Stimulated activated naive CD4-positive, alpha-beta T cell treated with Interleukin-2 at 50 U/mL for 16 hours (primary cell): ENCODE measurements at regions not wholly inside any gene's neighbourhood (a gene's known extent, or its start where the extent isn't known, plus 50 kb on each side); places are given as distances from the start of the nearest gene placed in this dataset.

Experiments used
- DNase-seq: peaks from one replicate; lab custom pipeline; 2025; lab: John Stamatoyannopoulos, UW

DNA sequence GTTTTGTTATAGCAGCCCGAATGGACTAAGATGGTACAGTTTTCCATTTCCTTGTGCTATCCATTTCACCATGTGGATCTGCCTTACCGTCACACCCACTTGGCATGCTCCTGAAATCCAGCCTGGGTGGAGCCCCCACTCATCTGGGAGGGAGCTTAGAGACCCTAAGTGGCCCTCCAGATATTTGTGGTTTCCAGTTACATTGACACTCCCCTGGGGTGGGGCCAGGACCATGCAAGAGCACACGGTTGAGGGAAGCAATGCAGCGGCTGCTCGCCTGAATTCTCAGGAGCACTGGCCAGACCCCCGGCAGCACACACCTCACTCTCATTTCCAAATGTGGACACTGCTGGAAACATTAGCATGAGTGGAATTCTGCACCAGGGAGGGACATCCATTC lies 231.1 kb downstream of the UTP18 start:
- DNase-seq: no peak

DNA sequence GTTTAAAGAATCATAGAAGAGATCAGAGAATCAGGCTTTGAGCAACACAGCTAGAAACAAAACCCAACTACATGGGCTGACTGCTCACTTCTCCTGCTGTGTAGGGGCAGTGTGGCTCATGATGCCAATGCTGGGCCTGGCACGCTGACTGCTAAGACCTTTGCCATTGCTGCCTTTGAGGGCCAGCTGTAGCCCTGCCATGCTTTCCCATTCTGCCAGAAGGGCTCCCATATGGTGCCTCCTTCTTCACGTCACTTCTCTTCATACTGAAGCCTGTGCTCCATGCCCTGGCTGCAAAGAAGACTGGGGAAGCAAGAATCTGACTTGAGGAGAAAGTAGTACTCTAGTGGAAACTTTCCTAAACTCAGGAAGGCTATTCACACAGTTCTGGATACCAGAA lies 232.9 kb downstream of the UTP18 start:
- no peak for DNase-seq

DNA sequence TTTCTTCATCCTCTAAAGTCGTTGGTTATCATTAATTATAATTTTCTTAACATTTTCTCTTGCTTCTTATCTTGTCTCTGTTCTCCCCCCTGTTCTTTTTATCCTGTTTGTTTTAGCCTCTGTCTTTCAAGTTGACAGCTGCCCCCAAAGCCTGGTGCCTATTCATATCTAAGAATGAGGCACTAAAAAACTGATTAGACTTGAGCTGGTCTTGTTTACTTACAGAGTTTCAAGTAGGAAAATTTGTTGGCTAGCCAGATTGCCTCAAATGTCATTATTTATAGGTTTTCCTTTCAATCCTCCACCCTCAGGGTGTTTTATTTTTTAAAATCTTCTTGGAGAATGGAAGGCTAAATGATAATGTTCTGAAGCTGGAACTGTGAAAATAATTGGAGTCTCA lies 236.0 kb downstream of the UTP18 start:
- DNase-seq: no peak

DNA sequence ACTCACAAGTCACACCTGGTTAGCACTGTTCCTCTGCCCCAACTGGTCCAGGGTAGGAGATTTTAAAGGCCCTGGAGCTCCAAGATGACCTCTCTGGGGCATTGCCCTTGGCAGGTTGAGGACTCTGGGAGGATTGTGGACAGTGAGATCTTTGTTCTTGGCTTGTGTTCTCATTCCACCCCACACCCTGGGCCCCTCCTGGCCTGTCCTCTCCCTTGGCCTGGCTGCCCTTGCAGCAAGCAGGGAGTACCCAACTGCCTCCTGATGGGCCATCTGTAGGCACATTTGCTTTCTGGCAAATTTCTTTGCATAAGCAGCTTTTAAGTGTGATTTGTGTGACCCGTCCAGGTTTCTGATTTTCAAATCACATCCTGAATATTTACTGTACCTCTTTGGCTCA lies 239.6 kb downstream of the UTP18 start:
- DNase-seq: no peak

DNA sequence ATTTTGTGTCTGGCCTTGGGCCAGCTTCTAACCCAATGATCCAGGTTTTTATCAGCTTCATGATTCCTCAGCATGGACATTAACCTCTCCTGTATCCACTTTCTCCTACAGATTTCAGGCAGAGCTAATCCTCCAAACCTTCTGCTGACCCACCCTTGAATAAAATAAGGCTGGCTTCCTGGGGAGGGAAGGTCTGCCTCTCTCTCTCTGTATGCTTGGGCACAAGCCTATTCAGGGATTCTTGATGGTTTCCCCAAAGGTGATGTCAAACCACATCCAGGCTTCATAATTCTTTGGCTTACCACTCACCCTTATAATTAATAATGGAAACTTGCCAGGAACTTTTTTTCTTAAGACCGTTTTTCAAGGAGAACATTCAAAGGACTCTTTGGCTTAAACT lies 240.1 kb downstream of the UTP18 start:
- no peak for DNase-seq

DNA sequence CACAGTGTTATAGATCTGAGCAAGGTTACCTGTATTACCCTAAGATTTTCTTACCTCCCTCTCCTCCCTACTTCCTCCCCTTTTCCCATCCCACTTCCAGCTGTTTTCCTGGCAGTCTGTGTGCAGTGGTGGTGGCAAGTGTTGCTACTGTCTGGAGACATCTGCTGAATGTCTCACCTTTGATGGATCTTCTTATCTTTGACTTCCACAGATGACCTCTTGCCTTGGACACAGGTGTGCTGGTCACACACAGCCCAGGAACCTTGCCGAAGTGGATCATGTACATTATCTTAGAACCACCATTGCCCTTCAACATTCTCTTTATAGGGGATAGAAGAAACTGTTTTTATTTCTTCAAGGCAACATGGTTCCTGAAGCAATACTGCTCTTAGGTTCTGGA lies 245.1 kb downstream of the UTP18 start:
- no peak for DNase-seq

DNA sequence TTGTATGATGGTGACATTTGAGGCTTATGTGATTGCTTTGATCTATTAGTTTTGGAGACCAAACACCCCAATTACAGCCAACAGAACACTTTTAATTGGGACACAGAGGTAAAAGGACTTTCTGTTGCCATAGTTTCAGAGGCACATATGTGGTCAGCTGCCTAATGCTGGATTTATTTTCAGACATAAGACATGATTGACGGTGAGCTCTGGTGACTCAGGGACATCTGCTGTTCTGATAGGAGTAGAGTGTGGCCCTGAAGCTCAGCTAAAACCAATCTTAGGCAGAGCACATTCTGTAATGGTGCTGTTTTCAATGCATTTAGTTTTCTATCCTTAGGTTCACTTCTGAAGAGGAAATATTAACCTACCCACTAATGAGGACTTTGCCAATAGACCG lies 247.1 kb downstream of the UTP18 start:
- DNase-seq: no peak

DNA sequence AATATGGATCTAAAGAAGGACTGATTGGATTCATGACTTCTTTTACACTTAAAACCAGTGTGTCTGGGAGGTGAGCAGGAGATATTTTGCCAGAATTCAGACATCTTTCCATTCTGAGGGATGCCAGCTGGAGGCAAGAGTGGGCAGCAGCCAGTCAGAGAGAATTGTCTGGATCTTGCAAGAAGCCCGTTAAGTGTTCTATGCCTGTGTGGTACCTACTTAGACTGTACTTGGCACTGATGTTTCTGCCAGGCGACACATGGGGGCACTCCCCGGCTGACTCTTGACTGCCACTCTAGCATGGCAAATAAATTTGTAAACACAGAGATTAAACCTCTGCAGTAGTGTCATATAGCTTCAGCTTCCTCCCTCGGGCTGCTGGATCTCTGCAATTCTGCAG lies 247.7 kb downstream of the UTP18 start:
- DNase-seq: no peak

DNA sequence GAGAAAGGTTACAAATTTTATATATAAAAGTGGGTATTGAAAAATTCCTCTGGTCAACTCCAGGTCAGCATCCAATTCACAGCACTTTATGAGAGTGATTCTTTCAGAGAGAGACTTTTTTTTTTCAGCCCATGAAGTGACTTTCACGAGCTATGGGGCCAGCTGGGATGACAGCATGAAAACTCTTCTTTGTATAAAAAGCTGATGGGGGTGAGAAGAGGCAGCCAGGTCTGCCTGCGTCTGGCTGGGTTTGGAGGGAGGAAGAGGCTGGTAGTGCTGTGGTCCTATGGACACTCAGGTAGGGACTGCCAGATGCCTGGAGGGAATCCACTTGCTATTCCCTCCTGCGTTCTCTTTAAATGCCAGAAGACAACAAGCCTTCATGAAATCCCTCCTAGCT lies 250.6 kb downstream of the UTP18 start:
- no peak for DNase-seq

DNA sequence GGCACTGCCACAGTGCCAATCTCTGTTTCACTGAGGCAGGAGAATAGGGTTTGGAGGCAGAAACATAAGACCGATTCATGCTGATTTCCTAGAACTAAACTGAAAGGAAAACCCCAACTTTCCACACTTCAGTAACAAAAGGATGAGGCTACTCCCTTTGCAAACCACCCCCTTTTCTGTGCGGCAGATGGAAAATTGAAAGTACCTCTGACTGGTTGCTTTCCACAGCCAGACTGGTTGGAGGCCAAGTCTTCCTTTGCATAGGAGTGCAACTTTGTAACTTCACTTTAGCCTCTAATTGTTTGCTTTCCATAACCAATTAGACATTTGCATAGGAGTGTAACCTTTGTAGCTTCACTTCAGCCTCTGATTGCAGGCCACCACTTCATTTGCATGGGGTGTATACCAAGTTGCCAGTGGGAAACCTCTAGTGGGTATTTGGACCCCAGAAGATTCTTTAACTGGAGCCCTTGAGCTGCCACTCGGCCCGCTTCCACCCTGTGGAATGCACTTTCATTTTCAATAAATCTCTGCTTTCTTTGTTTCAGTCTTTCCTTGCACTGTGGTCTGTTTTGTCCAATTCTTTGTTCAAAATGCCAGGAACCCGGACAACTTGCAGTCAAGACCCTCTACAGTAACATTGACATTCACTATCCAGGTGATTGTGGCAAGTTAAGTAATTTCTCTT lies 252.0 kb downstream of the UTP18 start:
- no peak for DNase-seq

DNA sequence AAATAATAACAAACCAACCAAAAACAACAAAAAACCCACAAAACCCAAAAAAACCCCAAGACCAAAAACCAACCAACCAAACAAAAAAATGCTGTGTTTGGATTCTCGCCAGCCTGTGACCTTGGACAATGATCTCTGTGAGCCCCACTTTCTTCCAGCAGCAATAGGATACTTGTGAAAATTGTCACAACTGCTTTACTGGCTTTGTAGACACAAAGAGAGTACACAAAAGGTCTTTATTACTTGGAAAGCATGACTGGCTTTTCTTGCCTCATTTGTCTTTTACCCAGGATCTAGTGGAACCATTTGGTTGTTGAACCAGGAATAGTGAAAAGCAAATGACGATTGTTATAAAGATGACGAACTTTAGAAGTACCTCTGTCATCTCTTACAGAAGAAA lies 256.6 kb downstream of the UTP18 start:
- DNase-seq: no peak

DNA sequence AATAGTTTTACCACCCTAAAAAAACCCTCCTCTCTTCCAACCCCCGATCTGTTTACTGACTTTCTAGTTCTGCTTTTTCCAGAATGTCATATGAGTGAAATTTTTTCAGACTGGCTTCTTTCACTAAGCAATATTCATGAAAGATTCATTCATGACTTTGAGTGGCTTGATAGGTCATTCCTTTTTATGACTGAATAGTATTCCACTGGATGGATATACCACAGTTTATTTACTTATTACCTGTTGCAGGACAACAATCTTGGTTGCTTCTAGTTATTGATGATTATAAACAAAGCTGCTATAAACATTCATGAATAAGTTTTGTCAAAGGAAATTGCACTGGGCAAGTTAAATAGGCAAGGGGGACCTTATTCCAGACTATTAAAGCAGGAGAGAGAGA lies 264.2 kb downstream of the UTP18 start:
- no peak for DNase-seq

DNA sequence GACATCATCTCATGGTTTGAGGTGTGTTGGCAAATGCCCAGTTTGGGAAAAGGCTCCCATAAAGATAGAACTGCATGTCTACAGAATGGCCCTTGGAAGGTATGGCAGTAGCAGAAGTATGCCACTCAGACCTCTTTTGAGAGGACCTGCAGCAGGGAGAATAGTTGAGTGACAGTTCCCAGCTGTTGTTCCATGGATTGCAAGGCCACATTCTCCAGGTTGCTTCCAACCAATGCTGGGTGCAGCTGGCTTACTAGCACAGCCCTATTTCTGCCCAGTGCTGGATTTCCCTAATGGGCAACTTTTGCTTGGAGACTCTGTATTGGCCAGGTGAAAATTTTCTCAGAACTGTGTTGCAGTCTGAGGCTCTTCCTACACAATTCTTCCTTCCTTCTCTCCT lies 266.2 kb downstream of the UTP18 start:
- no peak for DNase-seq

DNA sequence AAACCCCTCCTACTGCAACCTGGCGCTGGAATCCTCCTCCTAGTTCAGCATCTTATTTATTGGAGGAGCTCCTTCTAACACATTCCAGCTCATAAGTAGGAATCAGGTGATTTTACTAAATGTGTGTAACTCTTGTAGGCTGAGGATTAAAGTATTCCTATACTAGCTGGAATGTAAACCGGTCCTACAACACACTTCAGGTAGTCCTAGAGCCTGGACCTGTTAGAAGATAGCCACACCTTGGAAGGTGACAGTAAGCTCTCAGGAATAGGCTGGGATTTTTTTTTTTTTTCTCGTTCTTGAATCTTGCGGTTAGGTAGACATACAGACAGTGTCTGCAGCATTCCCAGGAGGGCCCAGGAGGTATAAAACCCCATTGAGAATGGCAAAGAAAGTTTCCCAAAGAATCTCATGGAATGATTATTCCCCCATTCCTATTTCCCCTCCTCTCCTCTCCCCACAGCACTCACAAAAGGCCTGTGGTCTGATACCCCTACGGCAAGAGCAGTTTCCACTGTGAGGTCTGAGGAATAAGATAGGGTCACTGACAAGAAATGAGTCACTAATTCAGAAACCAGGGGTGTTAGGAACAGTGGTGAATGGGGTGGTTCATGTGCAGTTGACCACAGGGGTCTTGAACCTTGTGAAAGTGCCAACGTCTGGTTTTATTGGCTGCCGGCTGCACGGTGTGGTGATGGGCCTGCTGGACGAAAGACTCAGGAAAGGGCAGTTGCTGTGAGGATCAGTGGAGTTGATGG lies 267.1 kb downstream of the UTP18 start:
- no peak for DNase-seq

DNA sequence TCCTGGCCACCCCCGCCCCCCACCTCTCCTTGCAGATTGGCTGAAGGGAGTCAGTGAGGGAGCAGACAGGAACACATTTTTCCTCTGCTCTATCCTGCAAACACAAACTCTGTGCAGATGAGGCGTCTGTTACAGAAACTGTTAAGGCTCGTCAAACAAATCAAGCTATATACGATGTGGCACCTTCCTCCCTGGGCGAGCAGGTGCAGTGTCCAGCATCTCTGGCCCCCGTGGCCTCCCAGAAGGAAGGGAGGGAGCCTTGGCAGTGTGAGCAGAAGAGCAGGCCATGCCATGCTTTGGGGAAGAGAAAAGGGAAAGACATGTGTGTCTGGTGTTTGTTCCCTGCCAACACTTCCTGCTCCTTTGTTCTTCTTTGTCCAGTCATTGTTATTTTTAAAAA lies 267.8 kb downstream of the UTP18 start:
- no peak for DNase-seq

DNA sequence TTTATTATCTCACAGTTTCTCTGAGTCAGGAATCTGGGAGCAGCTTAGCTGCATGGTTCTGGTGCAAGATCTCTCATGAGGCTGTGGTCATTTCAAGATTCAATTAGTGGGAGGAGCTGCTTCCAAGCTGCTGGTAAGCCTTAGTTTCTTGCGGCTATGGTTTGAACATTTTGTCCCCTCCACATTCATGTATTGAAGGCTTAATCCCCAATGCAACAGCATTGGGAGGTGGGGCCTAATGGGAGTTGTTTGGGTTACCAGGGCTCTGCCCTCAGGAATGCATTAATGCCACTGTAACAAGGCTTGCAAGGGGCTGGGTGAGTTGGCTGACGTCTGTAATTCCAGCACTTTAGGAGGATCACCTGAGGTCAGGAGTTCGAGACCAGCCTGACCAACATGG lies 272.9 kb downstream of the UTP18 start:
- no peak for DNase-seq

DNA sequence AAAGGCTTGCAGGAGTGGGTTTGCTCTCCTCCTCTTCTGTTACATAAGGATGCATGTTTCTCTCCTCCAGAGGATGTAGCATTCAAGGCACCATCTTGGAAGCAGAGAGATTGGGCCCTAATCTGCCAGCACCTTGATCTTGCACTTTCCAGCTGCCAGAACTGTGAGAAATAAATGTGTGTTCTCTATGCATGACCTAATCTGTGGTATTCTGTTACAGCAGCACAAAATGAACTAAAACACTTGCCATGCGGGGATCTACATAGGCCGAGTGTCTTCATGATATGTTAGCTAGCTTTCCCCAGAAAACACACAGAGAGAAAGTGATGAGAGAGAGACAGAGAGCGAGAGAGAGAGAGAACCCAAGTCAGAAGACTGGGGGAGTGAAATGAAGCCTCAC lies 273.5 kb downstream of the UTP18 start:
- DNase-seq: no peak

DNA sequence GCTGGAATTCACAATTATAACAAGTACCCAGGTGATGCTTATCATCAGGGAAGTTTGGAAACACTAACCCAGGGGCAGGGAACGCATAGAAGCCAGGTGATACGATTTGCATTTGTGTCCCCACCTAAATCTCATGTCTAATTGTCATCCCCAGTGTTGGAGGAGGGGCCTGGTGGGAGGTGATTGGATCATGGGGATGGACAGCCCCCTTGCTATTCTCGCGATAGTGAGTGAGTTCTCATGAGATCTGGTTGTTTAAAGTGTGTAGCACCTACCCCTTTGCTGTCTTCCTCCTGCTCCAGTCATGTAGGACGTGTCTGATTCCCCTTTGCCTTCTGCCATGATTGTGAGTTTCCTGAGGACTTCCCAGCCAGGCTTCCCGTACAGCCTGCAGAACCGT lies 276.3 kb downstream of the UTP18 start:
- no peak for DNase-seq

DNA sequence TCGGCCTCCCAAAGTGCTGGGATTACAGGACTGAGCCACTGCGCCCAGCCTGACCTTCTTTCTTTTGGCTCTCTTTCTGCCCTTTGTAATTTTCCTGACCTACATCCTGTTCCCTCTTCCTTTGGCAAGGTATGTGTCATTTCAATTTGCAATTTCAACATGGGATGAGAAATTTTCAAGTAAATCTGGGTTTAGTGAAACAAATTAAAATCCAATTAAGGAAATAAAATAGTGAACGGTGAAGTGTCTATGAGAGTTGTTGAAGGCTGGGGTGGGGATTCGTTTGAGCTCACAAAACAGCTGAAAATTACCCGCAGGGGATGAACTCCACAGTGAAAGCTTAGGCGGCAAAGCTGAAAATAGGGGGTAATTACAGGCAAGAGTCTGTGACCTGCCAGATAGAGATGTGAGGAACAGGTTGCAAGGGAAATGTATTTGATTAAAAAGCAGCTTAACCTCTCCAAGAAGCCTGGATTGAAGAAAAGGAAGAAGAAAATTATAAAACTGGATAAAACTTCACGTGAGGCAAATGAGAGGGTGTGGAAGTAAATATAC lies 277.7 kb downstream of the UTP18 start:
- DNase-seq: no peak

DNA sequence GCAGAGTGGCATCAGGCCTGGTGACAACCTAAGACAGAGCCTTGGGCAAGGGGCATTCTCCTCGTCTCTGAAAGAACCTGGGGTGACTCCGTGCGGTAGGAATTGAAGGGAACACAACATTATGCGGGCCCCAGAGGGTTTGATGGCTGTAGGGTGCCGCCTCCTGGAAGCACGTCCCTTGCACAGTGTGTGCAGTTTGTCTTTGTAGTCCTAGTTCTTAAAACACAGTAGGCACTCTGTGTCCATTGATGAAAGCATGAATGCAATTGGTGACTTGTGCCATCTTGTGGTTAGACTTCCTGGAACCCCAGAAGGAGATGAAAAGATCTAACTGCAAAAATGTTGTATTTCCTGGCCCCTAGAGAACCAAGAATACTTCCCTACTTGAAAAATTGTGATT lies 279.8 kb downstream of the UTP18 start:
- no peak for DNase-seq

DNA sequence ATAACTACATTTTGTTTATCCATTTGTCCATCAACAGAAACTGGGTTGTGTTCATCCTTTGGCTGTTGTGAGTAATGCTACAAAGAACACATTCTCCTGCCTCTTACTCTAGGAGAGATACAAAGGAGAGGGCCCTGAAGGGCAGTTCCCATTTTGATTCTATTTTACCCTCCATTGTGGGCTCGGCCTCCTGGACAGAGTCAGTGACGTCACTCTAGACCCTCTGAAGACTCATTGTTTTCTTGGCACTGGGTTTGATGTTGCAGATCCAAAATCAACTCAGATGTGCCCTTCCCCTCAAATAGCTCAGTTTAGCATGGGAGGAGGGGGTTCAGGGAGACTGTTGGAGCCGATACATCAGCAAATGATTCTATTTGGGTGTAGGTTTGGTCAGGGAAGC lies 280.9 kb downstream of the UTP18 start:
- DNase-seq: no peak

DNA sequence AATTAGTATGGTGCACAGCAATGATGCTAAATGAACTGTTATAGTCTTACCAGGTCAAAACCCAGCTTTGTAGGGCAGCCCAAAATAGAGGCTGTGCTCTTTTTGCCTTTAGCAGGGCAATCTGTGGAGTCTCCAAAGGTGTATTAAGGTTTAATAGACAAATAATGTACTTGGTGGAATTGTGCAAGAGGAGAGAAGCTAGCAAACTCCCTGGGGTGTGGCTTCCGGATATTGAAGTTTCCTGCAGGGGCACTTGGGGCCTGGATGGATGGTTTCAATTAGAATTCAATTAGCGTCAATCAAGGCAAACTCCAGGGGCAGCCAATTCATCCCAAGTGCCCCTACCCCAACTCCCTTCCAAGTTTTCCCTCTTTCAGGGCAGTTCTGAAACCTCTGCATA lies 285.8 kb downstream of the UTP18 start:
- DNase-seq: no peak

DNA sequence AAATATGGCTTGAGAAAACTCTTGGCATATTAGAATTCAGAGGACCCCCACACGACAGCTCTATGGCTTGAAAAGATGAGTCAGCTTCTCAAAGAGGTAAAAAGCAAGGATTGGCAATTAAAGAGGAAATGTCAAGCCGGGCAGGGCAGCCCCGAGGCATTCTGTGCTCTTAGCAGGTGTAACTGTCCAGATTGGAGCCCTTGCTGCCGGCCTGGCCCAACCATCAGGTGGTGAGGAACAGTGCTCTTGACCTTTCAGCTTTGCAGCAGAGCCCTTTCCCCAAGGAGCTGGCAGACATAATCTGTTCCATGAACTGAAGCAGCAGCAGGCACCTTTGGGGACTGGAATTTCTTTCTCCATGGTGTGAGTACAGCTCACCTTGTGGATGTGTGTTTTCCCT lies 287.8 kb downstream of the UTP18 start:
- no peak for DNase-seq

DNA sequence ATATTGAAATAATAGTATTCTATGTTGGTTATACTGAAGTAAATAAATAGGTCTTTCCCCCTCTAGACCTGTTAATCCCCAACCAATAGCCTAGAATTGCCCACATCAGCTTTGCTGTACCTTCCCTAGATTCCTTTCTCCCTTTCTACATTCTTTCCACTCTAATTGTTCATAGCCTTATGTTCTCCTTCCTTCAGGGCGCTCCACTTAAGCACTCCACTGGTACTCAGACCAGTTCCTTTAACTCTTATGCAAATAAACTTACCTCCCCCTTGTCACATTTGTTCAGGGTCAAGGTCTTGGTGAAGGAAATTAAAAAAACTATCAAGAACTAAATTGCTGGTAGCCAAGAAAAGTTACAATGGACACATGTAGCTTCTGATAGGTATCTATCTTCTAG lies 294.8 kb downstream of the UTP18 start:
- no peak for DNase-seq
